Spinal cord (tissue), 9 donors: ENCODE measurements at regions not wholly inside any gene's neighbourhood (a gene's known extent, or its start where the extent isn't known, plus 50 kb on each side); places are given as distances from the start of the nearest gene placed in this dataset.
A peak's percentile ranks its signal among the peaks of the same experiment; 100 is the strongest.
"Not testable (repeated sequence)": the region's sequence is repeated elsewhere in the genome, so short reads cannot be mapped to it uniquely, and the experiment has no call there.

ENCODE experiments used
- DNase-seq, 6 donors: peaks; one replicate each; pipeline versions ENCODE4 v3.0.0 to v3.0.0-alpha.2; 2013 to 2015; ENCODE audit warnings: low spot score in 6 of 6, low read depth in 4 of 6
- H3K27ac ChIP-seq: one replicate; pipeline ENCODE4 v1.5.1; 2013; ENCODE audit warnings: low read depth, low read length, control low read depth
- H3K27me3 ChIP-seq: one replicate; pipeline ENCODE4 v1.6.1; 2013; ENCODE audit warnings: low read length; ENCODE audit not compliant: control insufficient read depth, insufficient read depth
- H3K36me3 ChIP-seq: one replicate; pipeline ENCODE4 v1.6.1; 2013; ENCODE audit warnings: low read length; ENCODE audit not compliant: control insufficient read depth, insufficient read depth
- H3K4me1 ChIP-seq: one replicate; pipeline ENCODE4 v1.6.1; 2013; ENCODE audit warnings: low read length; ENCODE audit not compliant: control insufficient read depth, insufficient read depth
- H3K4me3 ChIP-seq: one replicate; pipeline ENCODE4 v1.5.1; 2013; ENCODE audit warnings: low read depth, low read length, control low read depth
- H3K9me3 ChIP-seq: one replicate; pipeline ENCODE4 v1.6.1; 2013; ENCODE audit warnings: low read length; ENCODE audit not compliant: control insufficient read depth, insufficient read depth
- WGBS: methylation state at CpG from one replicate; pipeline ENCODE4 v1.1.5; 2013; ENCODE audit warnings: missing lambda C conversion rate; ENCODE audit not compliant: insufficient coverage; 5-methylcytosine and 5-hydroxymethylcytosine counted together
- donor health status: healthy.

- no peak for DNase-seq
- H3K27me3 ChIP-seq, result no peaks in the 10 kb centered on the region
- H3K9me3 ChIP-seq, result no peaks in the 10 kb centered on the region
- 82% methylated on average over 5 of the region's 5 CpGs for WGBS
- H3K36me3 ChIP-seq, result no peaks in the 10 kb centered on the region
- no peak overlapping the region for H3K27ac ChIP-seq
- no peaks in the 10 kb centered on the region for H3K4me1 ChIP-seq
- no peak overlapping the region for H3K4me3 ChIP-seq
Measured at GRCh38 chr9:85487872-85488271, 253.9 kb downstream of the AGTPBP1 start.

GRCh38 chr9:85484235-85484634 is 257.5 kb downstream of the AGTPBP1 start:
- Histone ChIP-seq H3K27me3 (no peaks in the 10 kb centered on the region), H3K4me3 (no peak overlapping the region), H3K9me3 (no peaks in the 10 kb centered on the region), H3K27ac (no peak overlapping the region), H3K4me1 (no peaks in the 10 kb centered on the region), H3K36me3 (no peaks in the 10 kb centered on the region)
- WGBS, result 71% methylated on average over 1 of the region's 2 CpGs
- DNase-seq, result no peak

DNA sequence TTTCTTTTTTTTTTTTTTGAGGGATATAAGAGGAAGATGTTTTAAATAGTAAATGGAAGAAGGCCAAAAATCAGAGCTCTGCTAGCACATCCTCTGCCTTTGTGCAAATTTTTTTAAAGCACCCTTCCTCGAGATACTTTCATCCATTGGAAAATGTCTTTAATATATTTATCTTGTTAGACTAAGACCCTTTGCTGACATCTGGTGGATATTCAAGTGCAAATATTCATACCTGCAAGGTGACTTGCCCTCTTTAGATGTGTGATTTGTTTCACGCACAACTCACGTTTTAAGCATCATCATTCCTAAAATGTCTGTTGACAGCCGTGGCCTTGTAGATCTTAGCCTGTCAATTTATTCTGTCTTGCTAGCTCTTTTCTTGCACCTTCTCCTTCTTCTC is 258.5 kb downstream of the AGTPBP1 start:
- Histone ChIP-seq H3K27me3 (no peaks in the 10 kb centered on the region), H3K27ac (no peak overlapping the region), H3K36me3 (no peaks in the 10 kb centered on the region), H3K4me3 (no peak overlapping the region), H3K9me3 (no peaks in the 10 kb centered on the region), H3K4me1 (no peaks in the 10 kb centered on the region)
- WGBS, result 82% methylated on average over 3 of the region's 4 CpGs
- DNase-seq, result peak in 4 of 6 donors; percentile 19 to 90 (median 34)

DNA sequence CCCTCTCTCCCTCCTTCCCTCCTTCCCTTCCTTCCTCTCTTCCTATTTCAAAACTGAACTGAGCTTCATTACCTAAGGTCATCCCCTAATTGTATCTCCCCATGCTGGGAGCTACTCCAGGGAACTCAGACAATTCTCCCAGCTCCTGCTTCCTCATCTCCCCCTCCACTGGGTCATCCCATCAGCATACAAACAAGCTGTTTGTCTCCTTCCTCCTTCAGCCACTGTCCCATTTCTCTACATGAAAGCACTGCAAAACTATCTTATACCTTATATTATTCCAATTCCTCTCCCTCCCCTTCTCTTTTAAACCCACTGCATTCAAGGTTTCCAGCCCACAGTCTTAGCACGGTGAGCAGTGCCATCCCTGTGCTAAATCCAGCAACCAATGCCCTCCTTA is 262.4 kb downstream of the AGTPBP1 start:
- Histone ChIP-seq H3K27ac (no peak overlapping the region), H3K4me1 (no peaks in the 10 kb centered on the region), H3K4me3 (no peak overlapping the region), H3K9me3 (peaks cover 4% of the 10 kb centered on the region), H3K27me3 (no peaks in the 10 kb centered on the region), H3K36me3 (no peaks in the 10 kb centered on the region)
- WGBS, result 81% methylated on average over 1 of the region's 1 CpG
- DNase-seq, result no peak

- Histone ChIP-seq H3K4me3 (no peak overlapping the region), H3K4me1 (no peaks in the 10 kb centered on the region), H3K27me3 (no peaks in the 10 kb centered on the region), H3K27ac (no peak overlapping the region), H3K9me3 (peaks cover 4% of the 10 kb centered on the region), H3K36me3 (no peaks in the 10 kb centered on the region)
- no peak for DNase-seq
- WGBS, result no CpG with 5 or more reads among the region's 3 CpGs
Measured at GRCh38 chr9:85478847-85479246, 262.9 kb downstream of the AGTPBP1 start.

- H3K9me3 ChIP-seq, H3K4me3 ChIP-seq, H3K27me3 ChIP-seq, H3K36me3 ChIP-seq, H3K4me1 ChIP-seq, H3K27ac ChIP-seq, DNase-seq: not testable (repeated sequence)
Measured at GRCh38 chr9:85474896-85475295, 266.9 kb downstream of the AGTPBP1 start.

DNA sequence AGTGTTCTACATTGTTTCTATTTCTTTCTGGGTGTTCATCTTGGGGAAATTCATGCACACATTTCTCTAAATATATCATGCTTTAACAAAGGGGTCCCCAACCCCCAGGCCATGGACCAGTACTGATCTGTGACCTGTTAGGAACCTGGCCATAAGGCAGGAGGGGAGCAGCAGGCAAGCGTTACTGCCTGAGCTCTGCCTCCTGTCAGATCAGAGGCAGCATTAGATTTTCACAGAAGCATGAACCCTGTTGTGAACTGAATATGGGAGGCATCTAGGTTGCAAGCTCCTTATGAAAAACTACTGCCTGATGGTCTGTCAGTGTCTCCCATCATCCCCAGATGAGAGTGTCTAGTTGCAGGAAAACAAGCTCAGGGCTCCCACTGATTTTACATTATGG is 270.0 kb downstream of the AGTPBP1 start:
- H3K27me3 ChIP-seq, result no peaks in the 10 kb centered on the region
- no peaks in the 10 kb centered on the region for H3K4me1 ChIP-seq
- WGBS, result 76% methylated on average over 1 of the region's 1 CpG
- DNase-seq, result no peak
- no peak overlapping the region for H3K4me3 ChIP-seq
- H3K9me3 ChIP-seq, result peaks cover 4% of the 10 kb centered on the region
- no peaks in the 10 kb centered on the region for H3K36me3 ChIP-seq
- H3K27ac ChIP-seq, result no peak overlapping the region

DNA sequence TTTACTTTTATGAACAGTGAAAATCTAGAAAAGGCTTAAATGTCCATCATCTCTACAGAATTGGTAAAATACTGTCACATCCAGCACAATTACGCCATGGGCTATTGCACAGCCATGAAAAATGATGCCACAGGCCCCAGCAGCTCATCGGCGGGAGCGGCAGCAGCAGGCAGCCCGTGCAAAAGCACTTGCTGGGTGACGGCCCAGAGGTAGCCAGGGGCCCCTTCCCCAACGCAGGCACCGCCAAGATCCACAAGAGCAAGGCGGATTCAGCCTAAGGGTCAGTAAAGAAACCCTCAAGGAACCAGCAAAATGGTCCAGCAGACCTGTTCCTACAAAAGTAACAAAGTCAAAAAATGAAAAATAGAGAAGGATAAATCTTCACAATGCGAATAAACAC is 272.7 kb downstream of the AGTPBP1 start:
- Histone ChIP-seq H3K27me3 (no peaks in the 10 kb centered on the region), H3K4me3 (no peak overlapping the region), H3K4me1 (no peaks in the 10 kb centered on the region), H3K27ac (no peak overlapping the region), H3K9me3 (no peaks in the 10 kb centered on the region), H3K36me3 (no peaks in the 10 kb centered on the region)
- 81% methylated on average over 8 of the region's 10 CpGs for WGBS
- no peak for DNase-seq

DNA sequence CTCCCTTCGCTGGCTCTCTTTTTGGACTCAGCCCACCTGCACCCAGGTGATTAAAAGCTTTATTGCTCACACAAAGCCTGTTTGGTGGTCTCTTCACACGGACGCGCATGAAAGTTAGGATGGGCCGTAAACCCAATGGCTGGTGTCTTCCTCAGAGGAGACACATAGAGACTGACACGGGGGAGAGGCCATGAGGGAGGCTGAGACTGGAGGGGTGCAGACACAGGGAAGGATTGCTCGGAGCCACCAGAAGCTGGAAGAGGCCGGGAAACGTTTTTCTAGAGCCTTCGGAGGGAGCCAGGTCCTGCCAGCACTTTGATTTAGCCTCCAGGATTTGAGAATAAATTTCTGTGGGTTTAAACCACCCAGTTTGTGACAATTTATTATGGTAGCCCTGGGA is 274.9 kb downstream of the AGTPBP1 start:
- WGBS, result 73% methylated on average over 10 of the region's 10 CpGs
- H3K4me3 ChIP-seq, result no peak overlapping the region
- H3K4me1 ChIP-seq, result no peaks in the 10 kb centered on the region
- H3K9me3 ChIP-seq, result no peaks in the 10 kb centered on the region
- H3K27me3 ChIP-seq, result no peaks in the 10 kb centered on the region
- no peaks in the 10 kb centered on the region for H3K36me3 ChIP-seq
- no peak for DNase-seq
- no peak overlapping the region for H3K27ac ChIP-seq

DNA sequence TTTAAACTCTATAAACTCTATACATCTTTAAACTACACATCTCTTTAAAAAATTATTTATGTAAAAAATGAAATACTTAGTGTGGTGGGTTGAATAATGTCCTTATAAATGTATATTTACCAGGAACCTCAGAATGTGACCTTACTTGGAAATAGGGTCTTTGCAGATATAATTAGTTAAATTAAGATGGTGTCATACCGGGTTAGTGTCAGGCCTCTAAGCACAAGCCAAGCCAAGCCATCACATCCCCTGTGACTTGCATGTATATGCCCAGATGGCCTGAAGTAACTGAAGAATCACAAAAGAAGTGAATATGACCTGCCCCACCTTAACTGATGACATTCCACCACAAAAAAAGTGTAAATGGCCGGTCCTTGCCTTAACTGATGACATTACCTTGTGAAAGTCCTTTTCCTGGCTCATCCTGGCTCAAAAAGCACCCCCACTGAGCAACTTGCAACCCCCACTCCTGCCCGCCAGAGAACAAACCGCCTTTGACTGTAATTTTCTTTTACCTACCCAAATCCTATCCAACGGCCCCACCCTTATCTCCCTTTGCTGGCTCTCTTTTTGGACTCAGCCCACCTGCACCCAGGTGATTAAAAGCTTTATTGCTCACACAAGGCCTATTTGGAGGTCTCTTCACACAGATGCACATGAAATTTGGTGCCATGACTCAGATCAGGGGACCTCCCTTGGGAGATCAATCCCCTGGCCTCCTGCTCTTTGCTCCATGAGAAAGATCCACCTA is 283.5 kb downstream of the AGTPBP1 start:
- H3K27me3 ChIP-seq, H3K4me1 ChIP-seq, H3K9me3 ChIP-seq, H3K27ac ChIP-seq, DNase-seq, H3K36me3 ChIP-seq, H3K4me3 ChIP-seq: not testable (repeated sequence)
- 89% methylated on average over 5 of the region's 5 CpGs for WGBS
